HepG2 (cell line): ENCODE measurements at regions not wholly inside any gene's neighbourhood (a gene's known extent, or its start where the extent isn't known, plus 50 kb on each side); places are given as distances from the start of the nearest gene placed in this dataset.

Source experiments
- CHD4 ChIP-seq: fragments of 200-600 bp; sonication (generic); IDR thresholded peaks from 2 replicates; pipeline ENCODE4 v1.7.0; 2017; ENCODE audit warnings: mild to moderate bottlenecking, low read length, borderline replicate concordance
- FOXJ3 ChIP-seq: sonication (generic); formaldehyde crosslinking; IDR thresholded peaks from 2 replicates; pipeline ENCODE4 v1.4.0; 2020; ENCODE audit warnings: missing genetic modification reagents, mild to moderate bottlenecking, borderline replicate concordance
- RAD21 ChIP-seq: fragments of 450-650 bp; formaldehyde crosslinking; IDR thresholded peaks from 2 replicates; pipeline ENCODE4 v1.5.0; 2020; ENCODE audit warnings: mild to moderate bottlenecking
- SRF ChIP-seq: IDR thresholded peaks from 2 replicates; pipeline ENCODE4 v1.6.1; 2011; ENCODE audit warnings: mild to moderate bottlenecking, low read depth, low read length, moderate library complexity

DNA sequence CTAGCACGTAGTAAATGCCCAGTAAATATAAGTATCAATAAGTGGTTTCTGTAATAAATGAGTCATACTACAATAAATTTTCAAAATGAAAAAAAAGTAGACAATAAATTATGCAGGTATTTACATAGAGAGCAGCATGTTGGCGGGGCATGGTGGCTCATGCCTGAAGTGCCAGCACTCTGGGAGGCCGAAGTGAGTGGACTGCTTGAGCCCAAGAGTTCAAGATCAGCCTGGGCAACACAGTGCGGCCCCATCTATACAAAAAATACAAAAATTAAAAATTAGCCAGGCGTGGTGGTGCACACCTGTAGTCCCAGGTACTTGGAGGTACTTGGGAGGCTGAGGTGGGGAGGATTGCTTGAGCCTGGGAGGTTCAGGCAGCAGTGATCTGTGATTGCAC is 509.3 kb upstream of the KLF6 start:
- TF ChIP-seq FOXJ3 (CRISPR knock-in tag) (no peak), RAD21 (CRISPR knock-in tag) (no peak), SRF (no peak), CHD4 (no peak)
